ENCODE measurements at regions not wholly inside any gene's neighbourhood (a gene's known extent, or its start where the extent isn't known, plus 50 kb on each side); places are given as distances from the start of the nearest gene placed in this dataset.
"Not testable (repeated sequence)": the region's sequence is repeated elsewhere in the genome, so short reads cannot be mapped to it uniquely, and the experiment has no call there.

- no peak for DNase-seq (ENCODE audit: low read depth)
Observed at GRCh38 chr12:59345406-59345805, 250.4 kb upstream of the SLC16A7 start.

DNA sequence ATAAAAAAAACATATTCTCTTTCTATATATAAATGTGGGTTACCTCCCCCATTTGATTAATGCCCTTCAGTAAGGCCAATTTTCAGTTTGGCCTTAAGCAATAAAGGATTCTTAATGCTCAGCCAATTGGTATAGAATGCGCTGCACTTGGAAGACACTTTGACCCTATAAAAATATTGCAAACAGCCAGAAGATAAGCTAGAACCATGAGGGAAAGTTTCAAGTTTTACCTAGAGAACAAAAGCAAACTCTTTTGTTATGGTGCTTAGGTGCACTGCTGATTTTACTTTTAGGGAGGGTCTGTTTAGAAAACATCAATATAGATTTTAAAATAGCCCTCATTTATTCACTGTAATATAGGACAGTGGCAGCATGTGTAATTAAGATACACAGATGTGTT lies 251.6 kb upstream of the SLC16A7 start:
- no peak for DNase-seq (ENCODE audit: low read depth)

- DNase-seq (ENCODE audit: low read depth) = no peak
Observed at GRCh38 chr12:59329462-59329861, 266.4 kb upstream of the SLC16A7 start.

DNA sequence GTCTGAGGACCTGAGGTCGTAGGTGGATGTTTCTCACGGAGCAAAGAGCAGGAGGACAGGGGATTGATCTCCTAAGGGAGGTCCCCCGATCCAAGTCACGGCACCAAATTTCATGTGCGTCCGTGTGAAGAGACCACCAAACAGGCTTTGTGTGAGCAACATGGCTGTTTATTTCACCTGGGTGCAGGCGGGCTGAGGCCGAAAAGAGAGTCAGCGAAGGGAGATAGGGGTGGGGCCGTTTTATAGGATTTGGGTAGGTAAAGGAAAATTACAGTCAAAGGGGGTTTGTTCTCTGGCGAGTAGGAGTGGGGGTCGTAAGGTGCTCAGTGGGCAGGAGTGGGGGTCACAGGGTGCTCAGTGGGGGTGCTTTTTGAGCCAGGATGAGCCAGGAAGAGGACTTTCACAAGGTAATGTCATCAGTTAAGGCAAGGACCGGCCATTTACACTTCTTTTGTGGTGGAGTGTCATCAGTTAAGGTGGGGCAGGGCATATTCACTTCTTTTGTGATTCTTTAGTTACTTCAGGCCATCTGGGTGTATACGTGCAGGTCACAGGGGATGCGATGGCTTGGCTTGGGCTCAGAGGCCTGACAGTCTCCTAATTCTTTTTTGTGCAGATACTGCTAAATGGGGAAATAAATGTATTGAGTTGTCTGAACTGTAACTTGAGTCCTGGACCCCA lies 267.3 kb upstream of the SLC16A7 start:
- DNase-seq (ENCODE audit: low read depth) = not testable (repeated sequence)

DNA sequence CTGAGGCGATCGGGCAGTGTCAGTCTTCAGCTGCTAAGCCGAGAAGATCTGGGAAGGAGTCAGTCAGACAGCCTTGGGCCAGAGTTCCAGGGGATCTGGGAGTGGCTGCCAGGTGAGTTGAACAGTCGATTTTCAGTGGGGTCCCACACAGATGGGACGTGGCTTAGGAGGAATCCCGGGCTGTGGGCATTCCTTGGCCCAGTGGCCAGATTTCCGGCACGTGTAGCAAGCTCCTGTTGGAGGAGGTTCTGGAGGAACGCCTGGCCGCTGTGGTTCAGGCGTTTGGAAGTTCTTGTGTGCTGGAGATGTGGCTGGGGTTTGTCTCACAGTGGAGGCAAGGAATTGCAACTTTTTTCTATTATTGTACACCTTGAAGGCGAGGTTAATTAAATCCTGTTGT lies 269.4 kb upstream of the SLC16A7 start:
- not testable (repeated sequence) for DNase-seq (ENCODE audit: low read depth)

GRCh38 chr12:59322473-59322872 lies 273.4 kb upstream of the SLC16A7 start:
- DNase-seq (ENCODE audit: low read depth) = no peak

DNA sequence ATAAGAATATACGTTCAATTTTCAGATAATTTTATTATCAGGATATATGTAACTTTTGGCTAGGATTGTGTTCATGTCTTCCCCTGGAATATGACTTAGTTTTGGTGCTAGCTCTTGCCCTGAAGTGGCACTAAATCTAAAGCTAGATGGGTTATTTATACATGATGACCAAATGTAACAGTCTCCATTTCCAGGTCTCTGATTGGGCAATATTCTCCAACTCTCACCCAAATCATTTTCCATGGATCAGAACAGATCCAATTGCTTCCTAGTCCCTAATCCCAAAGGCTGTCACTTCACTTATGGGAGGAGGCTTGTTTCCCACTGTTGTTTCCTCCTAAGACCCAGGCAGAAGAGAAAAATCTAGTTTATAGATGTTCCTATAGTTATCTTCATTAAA lies 274.6 kb upstream of the SLC16A7 start:
- no peak for DNase-seq (ENCODE audit: low read depth)

DNA sequence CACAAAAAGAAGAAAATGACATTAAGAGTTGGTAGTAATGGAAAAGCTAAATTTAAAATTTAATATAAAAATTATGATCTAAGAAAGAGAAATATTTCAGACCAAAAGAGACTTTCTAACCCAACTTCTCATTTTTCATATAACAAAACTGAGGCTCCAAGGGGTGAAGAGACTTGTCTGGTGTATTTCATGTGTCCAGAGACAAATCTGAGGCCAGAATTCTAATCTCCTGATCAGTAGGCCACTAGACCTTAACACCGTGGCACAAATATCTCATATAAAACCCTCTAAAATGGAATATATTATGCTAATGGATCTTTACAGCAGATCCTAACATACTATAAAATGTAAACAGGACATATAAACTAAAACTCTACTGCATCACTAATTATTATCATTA lies 275.7 kb upstream of the SLC16A7 start:
- DNase-seq (ENCODE audit: low read depth) = no peak

- DNase-seq (ENCODE audit: low read depth) = no peak
Observed at GRCh38 chr12:59318940-59319339, 276.9 kb upstream of the SLC16A7 start.

- no peak for DNase-seq (ENCODE audit: low read depth)
Observed at GRCh38 chr12:59317598-59317997, 278.2 kb upstream of the SLC16A7 start.

DNA sequence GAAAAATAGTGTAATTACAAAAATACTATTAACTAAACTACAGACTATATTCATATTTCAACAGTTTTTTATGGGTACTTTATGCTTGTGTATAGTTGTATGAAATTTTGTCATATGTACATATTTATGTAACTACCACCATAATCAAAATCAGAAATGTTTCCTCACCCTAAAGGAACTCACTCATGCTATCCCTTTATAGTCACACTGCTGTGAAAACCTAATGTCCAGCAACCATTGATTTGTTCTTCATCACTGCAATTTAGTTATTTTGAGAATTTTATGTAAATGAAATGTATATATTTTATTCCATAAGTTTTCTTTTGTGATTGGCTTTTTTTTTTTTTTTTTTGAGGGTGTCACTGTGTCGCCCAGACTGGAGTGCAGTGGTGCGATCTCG lies 278.9 kb upstream of the SLC16A7 start:
- no peak for DNase-seq (ENCODE audit: low read depth)

DNA sequence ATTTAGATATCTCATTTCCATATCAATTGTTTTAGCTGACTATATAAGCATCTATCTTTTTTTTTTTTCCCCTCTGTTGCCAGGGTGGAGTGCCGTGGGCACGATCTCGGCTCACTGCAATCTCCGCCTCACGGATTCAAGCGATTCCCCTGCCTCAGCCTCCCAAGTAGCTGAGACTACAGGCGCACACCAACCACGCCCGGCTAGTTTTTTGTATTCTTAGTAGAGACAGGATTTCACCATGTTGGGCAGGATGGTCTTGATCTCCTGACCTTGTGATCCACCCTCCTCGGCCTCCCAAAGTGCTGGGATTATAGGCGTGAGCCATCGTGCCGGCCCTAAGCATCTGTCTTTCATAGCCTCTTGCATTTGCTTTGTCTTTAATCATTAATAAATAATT lies 279.5 kb upstream of the SLC16A7 start:
- DNase-seq (ENCODE audit: low read depth) = not testable (repeated sequence)

DNA sequence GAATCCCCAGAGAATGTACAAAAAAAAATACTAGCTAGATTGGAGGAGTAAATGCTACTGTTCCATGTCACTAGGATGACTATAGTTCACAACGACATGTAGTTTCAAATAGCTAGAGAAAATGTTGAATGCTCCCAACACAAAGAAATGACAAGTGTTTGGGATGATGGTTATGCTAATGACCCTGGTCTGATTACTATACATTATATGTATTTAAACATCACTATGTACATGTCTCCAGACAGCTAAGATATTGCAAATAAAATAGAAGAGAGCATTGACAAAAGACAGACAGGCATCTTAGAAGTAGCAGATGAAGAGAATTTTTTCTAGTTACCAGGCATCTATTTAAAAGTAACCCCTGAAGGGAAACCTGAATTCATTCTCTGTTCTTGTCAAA lies 281.6 kb upstream of the SLC16A7 start:
- DNase-seq (ENCODE audit: low read depth) = no peak

DNA sequence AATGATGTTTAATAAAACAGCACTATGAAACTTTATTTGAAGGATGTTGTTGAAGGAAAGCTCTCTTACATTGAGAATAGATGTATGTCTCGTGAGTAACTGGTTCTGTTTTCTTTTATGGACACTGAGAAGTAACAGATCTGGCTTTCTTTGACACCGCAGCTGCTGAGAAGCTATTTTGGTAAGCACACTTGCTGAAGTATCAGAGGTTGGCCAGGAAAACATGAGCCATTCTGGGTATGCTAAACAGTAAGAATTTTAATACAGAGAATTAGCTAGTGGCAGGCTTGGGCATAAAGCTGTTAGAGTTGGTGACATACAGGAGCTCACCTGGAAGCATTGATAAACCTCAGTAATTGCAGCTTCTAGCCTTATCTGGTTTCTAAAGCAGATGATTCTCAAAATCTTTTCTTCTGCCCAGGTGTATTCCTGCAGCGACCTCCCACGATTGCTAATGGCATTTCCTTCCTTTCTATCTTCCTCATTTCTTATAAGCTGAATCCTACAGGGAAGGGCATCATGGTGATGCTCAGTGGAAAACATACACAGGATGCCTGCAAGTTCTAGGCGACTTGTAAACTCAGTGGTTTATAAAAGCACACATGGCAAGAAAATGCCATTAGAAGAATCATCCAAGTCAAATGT lies 291.6 kb upstream of the SLC16A7 start:
- no peak for DNase-seq (ENCODE audit: low read depth)

GRCh38 chr12:59298296-59298695 lies 297.5 kb upstream of the SLC16A7 start:
- no peak for DNase-seq (ENCODE audit: low read depth)

DNA sequence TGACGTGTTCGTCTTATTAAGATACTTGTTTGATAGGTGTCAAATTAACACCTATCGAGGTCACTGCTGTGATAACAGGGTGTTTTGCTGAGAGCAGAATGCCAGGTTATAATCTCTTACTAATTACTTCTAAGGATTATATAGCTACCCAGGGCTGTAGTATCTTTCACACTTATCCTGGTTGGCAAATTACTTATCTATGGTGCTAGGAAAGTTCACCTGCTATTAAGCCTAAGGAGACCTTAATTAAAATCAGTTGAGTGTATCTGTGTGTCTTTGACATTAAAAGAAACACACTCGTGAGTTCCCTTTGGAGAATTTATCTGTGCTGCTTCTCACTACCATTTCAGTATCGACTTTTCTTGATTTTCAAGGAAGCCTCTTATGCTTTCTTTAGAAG lies 301.6 kb upstream of the SLC16A7 start:
- no peak for DNase-seq (ENCODE audit: low read depth)

DNA sequence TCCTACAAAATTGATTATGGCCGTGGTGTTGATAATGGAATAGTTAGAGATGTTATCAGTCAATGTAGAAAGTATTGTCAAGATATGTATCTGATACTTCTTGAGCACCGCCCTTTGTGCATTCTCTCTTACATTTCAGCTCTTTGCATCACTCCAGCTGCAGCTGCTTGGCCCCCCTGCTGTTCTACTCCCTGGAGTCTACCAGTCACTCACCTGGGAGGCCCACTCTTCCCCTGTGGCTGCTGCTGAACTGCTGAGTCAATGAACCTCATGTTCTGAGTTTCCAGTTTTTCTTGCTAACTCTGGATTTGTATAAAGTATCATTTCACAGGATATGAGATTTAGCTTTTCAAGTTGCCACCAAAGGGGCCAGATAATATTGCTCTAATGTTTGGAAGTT lies 312.8 kb upstream of the SLC16A7 start:
- no peak for DNase-seq (ENCODE audit: low read depth)

- not testable (repeated sequence) for DNase-seq (ENCODE audit: low read depth)
Observed at GRCh38 chr12:59273561-59273960, 322.3 kb upstream of the SLC16A7 start.

DNA sequence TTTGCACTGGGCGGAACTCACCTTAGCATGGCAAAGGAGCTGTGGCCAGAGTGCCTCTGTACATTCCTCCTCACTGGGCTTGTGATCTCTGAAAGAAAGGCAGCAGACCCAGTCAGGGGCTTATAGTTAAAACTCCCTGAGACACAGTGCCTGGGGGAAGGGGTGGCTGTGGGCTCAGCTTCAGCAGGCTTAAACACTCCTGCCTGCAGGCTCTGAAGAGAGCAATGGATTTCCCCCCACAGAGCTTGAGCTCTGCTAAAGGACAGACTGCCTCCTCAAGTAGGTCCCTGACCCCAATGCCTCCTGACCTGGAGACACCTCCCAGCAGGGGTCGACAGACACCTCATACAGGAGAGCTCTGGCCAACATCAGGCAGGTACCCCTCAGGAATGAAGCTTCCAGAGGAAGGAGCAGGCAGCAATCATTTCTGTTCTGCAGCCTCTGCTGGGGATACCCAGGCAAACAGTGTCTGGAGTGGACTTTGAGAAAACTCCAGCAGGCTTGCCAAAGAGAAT lies 327.5 kb upstream of the SLC16A7 start:
- DNase-seq (ENCODE audit: low read depth) = no peak

GRCh38 chr12:59260202-59260601 lies 335.6 kb upstream of the SLC16A7 start:
- DNase-seq (ENCODE audit: low read depth) = no peak

DNA sequence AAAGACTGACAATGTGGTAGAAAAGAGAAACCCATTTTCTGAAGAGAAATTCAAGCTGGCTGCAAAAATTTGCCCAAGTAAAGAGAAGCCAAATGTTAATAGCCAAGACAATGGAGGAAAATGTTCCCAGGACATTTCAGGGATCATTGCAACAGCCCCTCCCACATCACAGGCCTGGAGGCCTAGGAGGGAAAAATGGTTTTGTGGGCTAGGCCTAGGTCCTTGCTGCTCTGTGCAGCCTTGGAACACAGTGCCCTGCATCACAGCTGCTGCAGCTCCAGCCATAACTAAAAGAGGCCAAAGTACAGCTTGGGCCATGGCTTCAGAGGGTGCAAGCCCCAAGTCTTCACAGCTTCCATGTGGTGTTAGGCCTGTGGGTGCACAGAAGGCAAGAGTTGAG lies 332.4 kb upstream of the LRIG3 start:
- no peak for DNase-seq (ENCODE audit: low read depth)

- DNase-seq (ENCODE audit: low read depth) = no peak
Observed at GRCh38 chr12:59250766-59251165, 330.5 kb upstream of the LRIG3 start.

DNA sequence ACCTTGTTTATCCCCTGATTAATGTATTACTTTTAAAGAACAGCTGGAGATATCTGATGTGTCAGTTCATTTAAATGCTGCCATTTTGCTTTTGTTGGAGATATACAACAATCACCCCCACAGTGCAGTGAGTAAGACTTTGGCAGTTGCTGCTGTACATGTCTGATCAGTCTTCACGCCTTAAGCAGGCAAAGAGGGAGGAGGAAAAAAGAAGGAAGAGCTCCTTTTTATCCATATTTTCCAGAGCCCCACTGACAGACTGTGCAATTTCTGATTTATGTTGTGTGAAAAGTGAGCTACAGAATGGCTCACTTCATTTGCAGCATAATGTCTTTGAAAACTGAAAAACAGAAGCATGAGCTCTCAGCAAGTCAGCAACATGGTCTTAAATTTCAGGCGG lies 319.7 kb upstream of the LRIG3 start:
- DNase-seq (ENCODE audit: low read depth) = no peak

DNA sequence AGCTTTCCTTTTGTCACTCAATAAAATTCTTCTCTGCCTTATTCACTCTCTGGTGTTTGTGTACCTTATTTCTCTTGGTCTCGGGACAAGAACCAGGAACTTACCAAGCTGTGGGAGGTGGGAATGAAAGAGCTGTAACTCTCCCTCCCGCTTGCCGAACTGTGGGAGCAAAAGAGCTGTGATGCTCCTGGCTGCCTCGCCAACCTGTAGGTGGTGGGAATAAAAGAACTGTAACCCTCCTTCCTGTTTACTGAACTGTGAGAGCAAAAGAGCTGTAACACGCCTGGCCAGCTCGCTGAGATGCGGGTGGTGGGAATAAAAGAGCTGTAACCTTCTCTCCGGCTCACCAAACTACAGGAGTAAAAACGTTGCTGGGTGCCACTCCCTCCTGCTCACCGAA lies 314.1 kb upstream of the LRIG3 start:
- DNase-seq (ENCODE audit: low read depth) = no peak

Measured in GM04503 (cell line).